Renal pelvis (tissue), 1 donor: ENCODE measurements at regions not wholly inside any gene's neighbourhood (a gene's known extent, or its start where the extent isn't known, plus 50 kb on each side); places are given as distances from the start of the nearest gene placed in this dataset.

Experiments used
- DNase-seq: peaks from one replicate; pipeline ENCODE4 v3.0.0-alpha.2; 2013

- DNase-seq = peak; percentile 33
Observed at GRCh38 chr17:63132459-63132911, 166.4 kb downstream of the TANC2 start.

GRCh38 chr17:63133491-63133890, 167.5 kb downstream of the TANC2 start:
- no peak for DNase-seq

- DNase-seq = no peak
Observed at GRCh38 chr17:63134867-63135266, 168.8 kb downstream of the TANC2 start.

- no peak for DNase-seq
Observed at GRCh38 chr17:63136369-63137012, 170.5 kb downstream of the TANC2 start.

GRCh38 chr17:63137163-63137562, 171.1 kb downstream of the TANC2 start:
- no peak for DNase-seq

- no peak for DNase-seq
Observed at GRCh38 chr17:63138713-63139112, 172.7 kb downstream of the TANC2 start.

GRCh38 chr17:63139356-63139755, 173.3 kb downstream of the TANC2 start:
- no peak for DNase-seq

GRCh38 chr17:63140255-63140654, 174.2 kb downstream of the TANC2 start:
- no peak for DNase-seq

- no peak for DNase-seq
Observed at GRCh38 chr17:63142836-63143235, 176.8 kb downstream of the TANC2 start.

GRCh38 chr17:63150490-63150889, 184.5 kb downstream of the TANC2 start:
- no peak for DNase-seq

- DNase-seq = peak; percentile 58
Observed at GRCh38 chr17:63150994-63151464, 185.0 kb downstream of the TANC2 start.

GRCh38 chr17:63151941-63152523, 186.0 kb downstream of the TANC2 start:
- no peak for DNase-seq

GRCh38 chr17:63153488-63153887, 187.5 kb downstream of the TANC2 start:
- no peak for DNase-seq

GRCh38 chr17:63154586-63155244, 188.7 kb downstream of the TANC2 start:
- DNase-seq = no peak

GRCh38 chr17:63156986-63157385, 191.0 kb downstream of the TANC2 start:
- no peak for DNase-seq

GRCh38 chr17:63162406-63163157, 196.5 kb downstream of the TANC2 start:
- no peak for DNase-seq

- DNase-seq = no peak
Observed at GRCh38 chr17:63163158-63163520, 197.1 kb downstream of the TANC2 start.

GRCh38 chr17:63165400-63165799, 199.4 kb downstream of the TANC2 start:
- no peak for DNase-seq

GRCh38 chr17:63170795-63171194, 204.8 kb downstream of the TANC2 start:
- no peak for DNase-seq

GRCh38 chr17:63171428-63172393, 205.7 kb downstream of the TANC2 start:
- peak; percentile 30 for DNase-seq

GRCh38 chr17:63173450-63173849, 207.4 kb downstream of the TANC2 start:
- DNase-seq = no peak
